DND-41 (cell line): ENCODE measurements at regions not wholly inside any gene's neighbourhood (a gene's known extent, or its start where the extent isn't known, plus 50 kb on each side); places are given as distances from the start of the nearest gene placed in this dataset.

Experiments
- ATAC-seq: fragments of 200-7000 bp; cut with Tn5 transposase; 3 replicates; pipeline ENCODE4 v1.9.1; 2021; ENCODE audit warnings: low read depth; ENCODE audit not compliant: insufficient read depth
- DNase-seq: peaks from one replicate; pipeline ENCODE4 v3.0.0-alpha.2; 2020
- H2AFZ ChIP-seq: 2 replicates; pipeline ENCODE4 v1.6.0; 2012; ENCODE audit warnings: low read depth, low read length
- H3K27ac ChIP-seq: 2 replicates; pipeline ENCODE4 v1.5.1; 2012; ENCODE audit warnings: low read length, inconsistent platforms
- H3K27me3 ChIP-seq: fragments of 200-600 bp; sonication (generic); 2 replicates; pipeline ENCODE4 v1.6.0; 2012; ENCODE audit warnings: low read length, mild to moderate bottlenecking, inconsistent platforms; ENCODE audit not compliant: insufficient read depth, poor library complexity
- H3K36me3 ChIP-seq: 2 replicates; pipeline ENCODE4 v1.5.1; 2012; ENCODE audit warnings: low read length, inconsistent platforms; ENCODE audit not compliant: insufficient read depth
- H3K4me1 ChIP-seq: 2 replicates; pipeline ENCODE4 v1.5.1; 2012; ENCODE audit warnings: mild to moderate bottlenecking, low read length; ENCODE audit not compliant: insufficient read depth
- H3K4me2 ChIP-seq: 2 replicates; pipeline ENCODE4 v1.6.0; 2012; ENCODE audit warnings: mild to moderate bottlenecking, moderate library complexity, low read length, inconsistent platforms; ENCODE audit not compliant: insufficient read depth
- H3K4me3 ChIP-seq, 2 experiments: fragments of 200-600 bp in 1 of 2; shearing (Covaris generic) in 1 of 2; 2 replicates each; pipeline ENCODE4 v1.5.1; 2012 to 2016; ENCODE audit warnings: inconsistent platforms in 2 of 2, low read length in 2 of 2, mild to moderate bottlenecking in 2 of 2, low read depth in 1 of 2, moderate library complexity in 1 of 2
- H3K79me2 ChIP-seq: 2 replicates; pipeline ENCODE4 v1.6.0; 2012; ENCODE audit warnings: low read length, inconsistent platforms; ENCODE audit not compliant: insufficient read depth
- H3K9ac ChIP-seq: 2 replicates; pipeline ENCODE4 v1.6.0; 2012; ENCODE audit warnings: low read depth, mild to moderate bottlenecking, inconsistent platforms, low read length, moderate library complexity
- H3K9me3 ChIP-seq: 2 replicates; pipeline ENCODE4 v1.5.1; 2012; ENCODE audit warnings: low read length, moderate library complexity, mild to moderate bottlenecking, inconsistent platforms; ENCODE audit not compliant: insufficient read depth, severe bottlenecking
- H4K20me1 ChIP-seq: 2 replicates; pipeline ENCODE4 v1.6.0; 2012; ENCODE audit warnings: low read length; ENCODE audit not compliant: insufficient read depth
- CTCF ChIP-seq: IDR thresholded peaks from 2 replicates; pipeline ENCODE4 v1.5.1; 2012; ENCODE audit warnings: borderline replicate concordance, low read length, moderate library complexity, mild to moderate bottlenecking; ENCODE audit not compliant: poor library complexity, severe bottlenecking; ENCODE audit errors: extremely low read depth
- EZH2 ChIP-seq: IDR thresholded peaks from 3 replicates; pipeline ENCODE4 v1.6.1; 2012; ENCODE audit warnings: borderline replicate concordance, low read depth, mild to moderate bottlenecking, moderate library complexity, low read length, inconsistent platforms; ENCODE audit not compliant: severe bottlenecking

DNA sequence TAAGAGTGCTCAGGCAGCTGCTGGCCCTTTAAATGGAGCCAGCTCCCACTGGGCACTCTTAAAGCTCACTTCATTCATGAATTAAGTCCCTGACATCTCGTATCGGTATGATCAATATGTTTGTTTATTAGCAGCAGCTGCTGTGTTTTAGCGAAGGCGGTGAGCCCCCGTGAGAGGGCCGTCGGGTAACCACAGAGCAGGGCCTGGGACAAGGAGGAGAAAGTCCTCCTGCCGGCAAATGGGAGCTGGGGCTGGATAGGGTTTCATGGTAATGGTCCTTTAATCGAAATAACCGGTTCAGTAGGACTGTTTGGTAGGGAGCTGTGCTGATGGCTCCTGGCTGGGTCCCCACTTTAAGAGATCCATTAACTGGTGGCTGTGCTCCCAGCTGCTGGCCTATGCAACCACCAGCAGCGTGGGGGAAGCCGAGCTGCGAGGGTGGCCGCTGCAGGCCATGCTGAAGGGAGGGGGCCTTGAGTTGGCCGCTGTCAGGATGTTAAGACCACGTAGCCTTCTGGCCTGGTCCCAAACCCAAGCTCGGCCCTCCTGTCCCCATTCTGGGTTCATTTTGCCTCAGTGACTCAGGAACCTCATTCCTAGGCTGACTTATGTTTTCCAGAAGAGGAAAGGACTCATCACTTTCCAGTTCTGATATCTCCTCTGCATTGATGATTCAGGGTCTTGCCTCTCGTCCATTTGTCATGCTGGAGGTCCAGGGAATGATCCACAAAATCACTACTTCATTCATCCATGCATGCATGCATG, 67.6 kb upstream of the NTRK3 start:
- H3K36me3 ChIP-seq: no peaks in the 10 kb centered on the region
- DNase-seq (no peak), ATAC-seq (no peak)
- no peaks in the 10 kb centered on the region for H3K79me2 ChIP-seq
- no peak overlapping the region for H3K9ac ChIP-seq
- H3K27ac ChIP-seq: no peak overlapping the region
- TF ChIP-seq CTCF: no peak
- TF ChIP-seq EZH2: no peak
- no peaks in the 10 kb centered on the region for H4K20me1 ChIP-seq
- no peaks in the 10 kb centered on the region for H3K9me3 ChIP-seq
- H3K4me3 ChIP-seq: no peak overlapping the region
- H3K4me2 ChIP-seq: no peak overlapping the region
- H3K27me3 ChIP-seq: no peaks in the 10 kb centered on the region
- H3K4me1 ChIP-seq: no peaks in the 10 kb centered on the region
- H2AFZ ChIP-seq: no peak overlapping the region

GRCh38 chr15:88323468-88323867, 66.9 kb upstream of the NTRK3 start:
- no peaks in the 10 kb centered on the region for H3K4me1 ChIP-seq
- H3K9ac ChIP-seq: no peak overlapping the region
- H3K4me3 ChIP-seq: no peak overlapping the region
- no peaks in the 10 kb centered on the region for H3K9me3 ChIP-seq
- no peak for DNase-seq
- no peak overlapping the region for H3K27ac ChIP-seq
- no peaks in the 10 kb centered on the region for H3K27me3 ChIP-seq
- H3K4me2 ChIP-seq: no peak overlapping the region
- TF ChIP-seq CTCF: no peak
- TF ChIP-seq EZH2: no peak
- H4K20me1 ChIP-seq: no peaks in the 10 kb centered on the region
- H2AFZ ChIP-seq: no peak overlapping the region
- H3K36me3 ChIP-seq: no peaks in the 10 kb centered on the region
- ATAC-seq: no peak
- no peaks in the 10 kb centered on the region for H3K79me2 ChIP-seq

DNA sequence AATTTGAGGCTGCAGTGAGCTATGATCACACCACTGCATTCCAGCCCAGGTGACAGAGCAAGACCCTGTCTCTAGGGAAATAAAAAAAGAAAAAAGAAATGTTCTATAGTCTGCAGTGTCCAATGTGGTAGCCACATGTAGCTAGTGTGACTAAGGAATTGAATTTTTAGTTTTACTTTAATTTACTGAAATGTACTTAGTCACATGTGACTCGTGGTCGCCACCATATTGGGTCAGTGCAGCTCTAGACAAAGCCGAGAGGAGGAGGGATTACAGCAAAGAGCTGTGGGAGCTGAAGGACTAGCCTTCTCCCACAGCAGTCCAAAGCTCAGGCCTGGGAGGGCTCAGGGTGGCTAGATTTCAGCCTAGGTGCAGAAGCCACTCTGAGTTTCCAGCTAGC, 65.9 kb upstream of the NTRK3 start:
- no peak overlapping the region for H2AFZ ChIP-seq
- no peak overlapping the region for H3K9ac ChIP-seq
- no peaks in the 10 kb centered on the region for H4K20me1 ChIP-seq
- no peak for TF ChIP-seq CTCF
- TF ChIP-seq EZH2: no peak
- no peaks in the 10 kb centered on the region for H3K9me3 ChIP-seq
- H3K36me3 ChIP-seq: no peaks in the 10 kb centered on the region
- no peak overlapping the region for H3K4me2 ChIP-seq
- no peak overlapping the region for H3K27ac ChIP-seq
- DNase-seq (no peak), ATAC-seq (no peak)
- no peak overlapping the region for H3K4me3 ChIP-seq
- H3K27me3 ChIP-seq: no peaks in the 10 kb centered on the region
- H3K79me2 ChIP-seq: no peaks in the 10 kb centered on the region
- H3K4me1 ChIP-seq: no peaks in the 10 kb centered on the region
